WERI-Rb-1 (cell line): ENCODE measurements at regions not wholly inside any gene's neighbourhood (a gene's known extent, or its start where the extent isn't known, plus 50 kb on each side); places are given as distances from the start of the nearest gene placed in this dataset.

Experiments
- DNase-seq: peaks from one replicate; pipeline ENCODE4 v3.0.0-alpha.2; 2020
- H3K27ac ChIP-seq: fragments of 250-450 bp; sonication (Bioruptor Pico); 2 replicates; pipeline ENCODE4 v1.5.1; 2020; ENCODE audit warnings: mild to moderate bottlenecking, moderate library complexity
- H3K27me3 ChIP-seq: fragments of 250-450 bp; sonication (Bioruptor Pico); 2 replicates; pipeline ENCODE4 v1.5.1; 2021; ENCODE audit warnings: mild to moderate bottlenecking, low read depth, moderate library complexity; ENCODE audit not compliant: insufficient read depth, severe bottlenecking
- H3K36me3 ChIP-seq: fragments of 250-450 bp; sonication (Bioruptor Pico); 2 replicates; pipeline ENCODE4 v1.5.1; 2020; ENCODE audit warnings: mild to moderate bottlenecking, moderate library complexity
- H3K4me3 ChIP-seq: 2 replicates; pipeline ENCODE4 v1.5.1; 2011; ENCODE audit warnings: low read depth, mild to moderate bottlenecking, control low read depth, low read length
- H3K9me3 ChIP-seq: fragments of 250-450 bp; sonication (Bioruptor Pico); 2 replicates; pipeline ENCODE4 v1.5.1; 2021; ENCODE audit warnings: mild to moderate bottlenecking, moderate library complexity; ENCODE audit not compliant: severe bottlenecking
- TF ChIP-seq, protein P1 (sequence below): IDR thresholded peaks from 2 replicates; pipeline ENCODE4 v1.5.1; 2011; ENCODE audit warnings: low read depth, mild to moderate bottlenecking, control low read depth, inconsistent platforms, low read length

DNA sequence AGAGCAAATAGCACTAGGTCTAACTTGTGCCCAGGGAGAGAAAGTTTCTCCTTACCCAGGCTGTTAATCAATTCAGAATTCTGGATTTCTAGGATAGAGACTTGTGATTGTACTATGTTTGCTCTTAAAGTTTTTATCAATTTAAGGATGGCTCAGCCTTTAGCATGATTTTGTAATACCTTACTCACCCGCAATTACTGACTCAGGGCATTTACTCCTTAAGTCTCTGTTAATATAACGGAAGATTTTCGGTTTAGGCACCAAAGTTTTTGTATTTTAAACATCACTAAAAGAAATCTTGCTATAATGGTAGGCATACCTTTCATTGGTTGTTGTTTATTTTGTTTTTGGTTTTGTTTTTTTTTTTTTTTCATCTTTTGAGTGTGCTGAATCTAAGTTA lies 358.2 kb downstream of the RBM43 start:
- Histone ChIP-seq H3K9me3 (peaks cover 2% of the 10 kb centered on the region), H3K27me3 (no peaks in the 10 kb centered on the region), H3K27ac (no peak overlapping the region), H3K36me3 (no peaks in the 10 kb centered on the region), H3K4me3 (no peak overlapping the region)
- TF ChIP-seq, protein P1, sequence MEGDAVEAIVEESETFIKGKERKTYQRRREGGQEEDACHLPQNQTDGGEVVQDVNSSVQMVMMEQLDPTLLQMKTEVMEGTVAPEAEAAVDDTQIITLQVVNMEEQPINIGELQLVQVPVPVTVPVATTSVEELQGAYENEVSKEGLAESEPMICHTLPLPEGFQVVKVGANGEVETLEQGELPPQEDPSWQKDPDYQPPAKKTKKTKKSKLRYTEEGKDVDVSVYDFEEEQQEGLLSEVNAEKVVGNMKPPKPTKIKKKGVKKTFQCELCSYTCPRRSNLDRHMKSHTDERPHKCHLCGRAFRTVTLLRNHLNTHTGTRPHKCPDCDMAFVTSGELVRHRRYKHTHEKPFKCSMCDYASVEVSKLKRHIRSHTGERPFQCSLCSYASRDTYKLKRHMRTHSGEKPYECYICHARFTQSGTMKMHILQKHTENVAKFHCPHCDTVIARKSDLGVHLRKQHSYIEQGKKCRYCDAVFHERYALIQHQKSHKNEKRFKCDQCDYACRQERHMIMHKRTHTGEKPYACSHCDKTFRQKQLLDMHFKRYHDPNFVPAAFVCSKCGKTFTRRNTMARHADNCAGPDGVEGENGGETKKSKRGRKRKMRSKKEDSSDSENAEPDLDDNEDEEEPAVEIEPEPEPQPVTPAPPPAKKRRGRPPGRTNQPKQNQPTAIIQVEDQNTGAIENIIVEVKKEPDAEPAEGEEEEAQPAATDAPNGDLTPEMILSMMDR = no peak
- no peak for DNase-seq

DNA sequence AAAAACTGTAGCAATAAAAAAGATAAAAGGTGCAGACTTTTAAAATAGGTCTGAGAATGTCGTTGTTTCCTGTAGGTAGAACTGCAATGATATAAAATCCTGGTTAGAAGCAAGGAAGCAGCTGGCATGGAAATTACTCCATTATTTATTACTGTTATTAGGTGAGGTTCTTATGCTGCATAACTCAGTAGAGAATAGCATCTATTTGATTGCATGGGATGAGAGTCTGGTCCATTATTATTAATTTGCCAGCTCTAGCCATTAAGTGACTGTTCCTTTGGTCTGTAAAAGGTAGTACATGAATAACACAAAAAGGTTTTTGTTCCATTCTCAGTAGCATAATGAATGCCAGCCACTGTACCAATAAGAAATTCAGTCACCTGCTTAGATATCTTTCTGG lies 358.6 kb downstream of the RBM43 start:
- no peak for DNase-seq
- Histone ChIP-seq H3K27me3 (no peaks in the 10 kb centered on the region), H3K36me3 (no peaks in the 10 kb centered on the region), H3K4me3 (no peak overlapping the region), H3K9me3 (peaks cover 2% of the 10 kb centered on the region), H3K27ac (no peak overlapping the region)
- TF ChIP-seq, protein P1 = no peak

DNA sequence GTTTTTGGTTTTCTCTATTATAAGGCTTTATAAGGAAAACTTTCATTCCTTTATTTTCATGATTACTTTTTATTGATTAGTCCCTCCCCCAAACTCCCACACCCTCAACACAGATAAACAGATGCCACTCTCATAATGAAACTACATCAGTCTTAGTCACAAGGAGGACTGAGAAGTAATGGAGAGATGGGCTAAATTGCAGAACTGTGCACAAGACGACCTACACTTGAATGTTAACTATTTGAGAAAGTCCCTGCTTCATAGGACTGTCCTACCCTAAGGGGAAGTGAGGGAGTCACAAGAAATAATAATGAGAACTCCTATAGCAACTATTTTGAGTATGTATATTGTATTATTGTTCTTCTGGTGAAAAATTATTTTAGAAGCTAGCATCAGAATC lies 360.8 kb downstream of the RBM43 start:
- no peaks in the 10 kb centered on the region for H3K36me3 ChIP-seq
- H3K27me3 ChIP-seq = no peaks in the 10 kb centered on the region
- H3K27ac ChIP-seq = no peak overlapping the region
- no peak overlapping the region for H3K4me3 ChIP-seq
- DNase-seq = no peak
- H3K9me3 ChIP-seq = peaks cover 2% of the 10 kb centered on the region
- TF ChIP-seq, protein P1 = no peak

DNA sequence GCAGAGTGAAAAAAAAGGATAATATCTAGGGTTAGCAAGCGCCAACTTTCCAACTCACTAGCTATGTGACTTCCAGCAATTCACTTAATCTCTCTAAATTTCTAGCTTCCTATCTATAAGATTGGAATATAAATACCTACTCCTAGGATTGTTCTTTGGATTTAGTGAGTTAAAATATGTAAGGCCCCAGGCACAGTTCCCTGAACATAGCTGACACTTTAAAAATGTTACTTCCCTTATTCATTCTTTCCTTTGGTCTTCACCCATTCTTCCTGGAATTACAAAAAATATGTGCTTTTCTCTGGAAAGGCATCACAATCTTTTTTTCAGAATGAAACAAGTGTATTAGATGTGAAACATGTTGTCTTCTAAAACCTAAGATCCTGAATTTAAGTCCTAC lies 365.7 kb downstream of the RBM43 start:
- H3K9me3 ChIP-seq = peaks cover 2% of the 10 kb centered on the region

DNA sequence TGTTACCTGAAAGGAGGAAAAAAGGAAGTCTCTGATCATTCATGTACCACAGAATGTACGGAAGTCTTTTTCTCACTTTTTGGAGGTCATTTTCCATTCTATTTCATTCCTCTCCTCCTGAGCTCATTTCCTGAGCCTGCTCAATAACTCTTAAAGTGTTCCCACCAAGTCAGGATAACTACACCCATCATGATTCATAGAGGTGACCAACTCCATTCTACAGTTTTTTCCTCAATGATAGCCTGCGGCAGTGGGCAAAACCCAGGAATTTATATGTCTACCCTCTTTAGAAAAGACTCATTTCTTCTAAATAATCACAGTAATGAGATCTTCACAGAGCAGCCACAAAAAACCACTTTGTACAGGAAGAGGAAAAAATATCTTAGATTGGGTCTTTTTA lies 372.5 kb downstream of the RBM43 start:
- TF ChIP-seq, protein P1 = no peak
- no peak for DNase-seq
- H3K27me3 ChIP-seq = no peaks in the 10 kb centered on the region
- H3K27ac ChIP-seq = no peak overlapping the region
- H3K4me3 ChIP-seq = no peak overlapping the region
- no peaks in the 10 kb centered on the region for H3K36me3 ChIP-seq
- no peaks in the 10 kb centered on the region for H3K9me3 ChIP-seq

More for the DNA sequence above, 365.7 kb downstream of the RBM43 start:
- DNase-seq = no peak
- no peak overlapping the region for H3K4me3 ChIP-seq
- TF ChIP-seq, protein P1 = no peak
- H3K27ac ChIP-seq = no peak overlapping the region
- no peaks in the 10 kb centered on the region for H3K36me3 ChIP-seq
- no peaks in the 10 kb centered on the region for H3K27me3 ChIP-seq

DNA sequence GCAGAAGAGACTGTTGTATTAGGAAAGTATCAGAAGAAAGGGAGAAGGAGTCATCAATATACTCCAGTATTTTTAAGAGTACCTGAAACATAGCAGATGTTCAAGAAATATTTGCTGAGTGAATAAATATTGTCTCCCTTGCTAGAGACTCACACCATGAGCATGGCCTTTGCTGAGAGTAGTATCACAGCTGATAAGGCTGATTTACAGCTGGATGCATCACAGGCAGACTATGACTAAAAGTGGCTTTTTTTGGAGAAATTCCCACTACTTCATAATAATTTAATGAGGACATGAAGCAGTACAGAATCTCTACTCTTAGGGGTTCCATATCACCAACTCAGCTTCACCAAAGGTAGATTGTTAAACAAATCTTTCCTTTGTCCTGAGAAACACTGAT lies 373.3 kb downstream of the RBM43 start:
- TF ChIP-seq, protein P1 = no peak
- H3K4me3 ChIP-seq = no peak overlapping the region
- no peak for DNase-seq
- no peaks in the 10 kb centered on the region for H3K27me3 ChIP-seq
- no peaks in the 10 kb centered on the region for H3K36me3 ChIP-seq
- H3K9me3 ChIP-seq = no peaks in the 10 kb centered on the region
- H3K27ac ChIP-seq = no peak overlapping the region
